ENCODE measurements at regions not wholly inside any gene's neighbourhood (a gene's known extent, or its start where the extent isn't known, plus 50 kb on each side); places are given as distances from the start of the nearest gene placed in this dataset.

- DNase-seq, result no peak
Observed at GRCh38 chr18:70464343-70465114, 175.7 kb downstream of the SOCS6 start.

GRCh38 chr18:70463085-70463484 is 174.2 kb downstream of the SOCS6 start:
- no peak for DNase-seq

GRCh38 chr18:70462078-70462439 is 173.2 kb downstream of the SOCS6 start:
- no peak for DNase-seq

GRCh38 chr18:70461323-70462077 is 172.7 kb downstream of the SOCS6 start:
- DNase-seq, result no peak

GRCh38 chr18:70459731-70460130 is 170.9 kb downstream of the SOCS6 start:
- DNase-seq, result no peak

GRCh38 chr18:70459251-70459650 is 170.4 kb downstream of the SOCS6 start:
- no peak for DNase-seq

- no peak for DNase-seq
Observed at GRCh38 chr18:70457788-70458187, 168.9 kb downstream of the SOCS6 start.

GRCh38 chr18:70457223-70457622 is 168.4 kb downstream of the SOCS6 start:
- DNase-seq, result no peak

GRCh38 chr18:70456376-70456775 is 167.5 kb downstream of the SOCS6 start:
- DNase-seq, result no peak

- no peak for DNase-seq
Observed at GRCh38 chr18:70455731-70456130, 166.9 kb downstream of the SOCS6 start.

GRCh38 chr18:70454704-70455322 is 166.0 kb downstream of the SOCS6 start:
- DNase-seq, result no peak

- no peak for DNase-seq
Observed at GRCh38 chr18:70453058-70453775, 164.4 kb downstream of the SOCS6 start.

- DNase-seq, result no peak
Observed at GRCh38 chr18:70452501-70452900, 163.7 kb downstream of the SOCS6 start.

GRCh38 chr18:70450426-70451253 is 161.8 kb downstream of the SOCS6 start:
- no peak for DNase-seq

GRCh38 chr18:70448588-70448987 is 159.7 kb downstream of the SOCS6 start:
- DNase-seq, result no peak

GRCh38 chr18:70446063-70446462 is 157.2 kb downstream of the SOCS6 start:
- DNase-seq, result no peak

- DNase-seq, result no peak
Observed at GRCh38 chr18:70442933-70443332, 154.1 kb downstream of the SOCS6 start.

- DNase-seq, result no peak
Observed at GRCh38 chr18:70432804-70433400, 144.1 kb downstream of the SOCS6 start.

GRCh38 chr18:70431203-70431624 is 142.4 kb downstream of the SOCS6 start:
- DNase-seq, result no peak

GRCh38 chr18:70430501-70431173 is 141.8 kb downstream of the SOCS6 start:
- DNase-seq, result no peak

GRCh38 chr18:70429847-70430500 is 141.1 kb downstream of the SOCS6 start:
- DNase-seq, result no peak
